GM12864 (cell line): ENCODE measurements at regions not wholly inside any gene's neighbourhood (a gene's known extent, or its start where the extent isn't known, plus 50 kb on each side); places are given as distances from the start of the nearest gene placed in this dataset.

ENCODE experiments used
- DNase-seq: peaks from one replicate; pipeline ENCODE4 v3.0.0-alpha.2; 2011; ENCODE audit warnings: low read depth
- H3K4me3 ChIP-seq: 2 replicates; pipeline ENCODE4 v1.5.1; 2011; ENCODE audit warnings: mild to moderate bottlenecking, low read depth, low read length, control low read depth
- CTCF ChIP-seq: IDR thresholded peaks from 2 replicates; pipeline ENCODE4 v1.5.1; 2011; ENCODE audit warnings: low read depth, mild to moderate bottlenecking, moderate library complexity, low read length, control low read depth, inconsistent platforms; ENCODE audit errors: missing control alignments

- no peak for TF ChIP-seq CTCF
- no peak for DNase-seq
- H3K4me3 ChIP-seq = no peak overlapping the region
Observed at GRCh38 chr2:155442755-155443372, 744.4 kb downstream of the KCNJ3 start.

GRCh38 chr2:155442088-155442487 is 743.6 kb downstream of the KCNJ3 start:
- TF ChIP-seq CTCF = no peak
- DNase-seq = no peak
- no peak overlapping the region for H3K4me3 ChIP-seq

DNA sequence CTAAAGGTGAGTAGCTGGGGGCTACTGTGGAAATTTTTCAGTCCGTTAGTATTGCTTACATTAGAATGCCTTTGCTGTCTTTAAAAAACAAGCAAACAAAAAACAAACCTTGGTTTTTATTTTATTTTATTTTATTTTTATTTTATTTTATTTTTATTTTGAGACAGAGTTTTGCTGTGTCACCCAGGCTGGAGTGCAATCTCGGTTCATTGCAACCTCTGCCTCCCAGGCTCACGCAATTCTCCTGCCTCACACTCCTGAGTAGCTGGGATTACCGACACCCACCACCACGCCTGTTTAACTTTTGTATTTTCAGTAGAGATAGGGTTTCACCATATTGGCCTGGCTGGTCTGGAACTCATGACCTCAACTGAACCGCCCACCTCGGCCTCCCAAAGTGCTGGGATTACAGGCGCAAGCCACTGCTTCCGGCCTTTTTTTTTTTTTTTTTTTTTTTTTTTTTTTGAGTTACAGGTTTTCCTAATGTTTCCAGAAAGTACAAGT is 732.6 kb downstream of the KCNJ3 start:
- no peak for TF ChIP-seq CTCF
- no peak for DNase-seq
- no peak overlapping the region for H3K4me3 ChIP-seq

- no peak for TF ChIP-seq CTCF
- DNase-seq = no peak
- no peak overlapping the region for H3K4me3 ChIP-seq
Observed at GRCh38 chr2:155427470-155427869, 729.0 kb downstream of the KCNJ3 start.

DNA sequence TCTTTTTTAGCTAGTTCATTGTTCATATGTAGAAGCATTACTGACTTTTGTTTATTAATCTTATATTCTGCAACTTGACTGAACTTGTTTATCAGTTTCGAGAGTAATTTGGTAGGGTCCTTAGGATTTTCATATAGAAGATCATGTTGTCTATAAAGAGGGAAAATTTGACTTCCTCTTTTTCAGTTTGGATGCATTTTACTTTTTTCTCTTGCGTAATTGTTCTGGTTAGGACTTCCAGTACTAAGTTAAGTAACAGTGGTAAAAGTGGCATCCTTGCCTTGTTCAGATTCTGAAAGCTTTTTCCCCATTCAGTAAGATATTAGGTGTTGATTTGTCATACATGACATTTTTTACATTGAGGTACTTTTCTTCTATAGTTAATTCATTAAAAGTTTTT is 726.0 kb downstream of the KCNJ3 start:
- DNase-seq = no peak
- H3K4me3 ChIP-seq = no peak overlapping the region
- TF ChIP-seq CTCF = no peak

DNA sequence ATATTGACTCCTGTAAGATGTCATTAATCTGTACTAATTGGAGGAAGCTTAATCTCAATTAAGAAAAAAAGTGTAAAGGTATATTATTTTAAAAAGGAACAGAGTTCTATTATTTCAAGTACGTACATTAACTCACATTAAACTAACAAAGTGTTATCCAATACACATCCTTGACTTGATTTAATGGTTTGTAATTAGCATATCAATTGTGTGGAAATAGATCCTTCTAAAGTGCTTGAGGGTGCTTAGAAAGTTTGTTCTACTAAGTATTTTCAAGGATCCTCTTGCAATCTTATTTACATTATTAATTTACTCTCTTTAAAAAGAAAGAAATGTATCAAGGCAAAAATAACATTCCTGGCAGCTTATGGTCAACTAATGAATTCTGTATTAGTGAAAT is 720.3 kb downstream of the KCNJ3 start:
- TF ChIP-seq CTCF = no peak
- H3K4me3 ChIP-seq = no peak overlapping the region
- DNase-seq = no peak

DNA sequence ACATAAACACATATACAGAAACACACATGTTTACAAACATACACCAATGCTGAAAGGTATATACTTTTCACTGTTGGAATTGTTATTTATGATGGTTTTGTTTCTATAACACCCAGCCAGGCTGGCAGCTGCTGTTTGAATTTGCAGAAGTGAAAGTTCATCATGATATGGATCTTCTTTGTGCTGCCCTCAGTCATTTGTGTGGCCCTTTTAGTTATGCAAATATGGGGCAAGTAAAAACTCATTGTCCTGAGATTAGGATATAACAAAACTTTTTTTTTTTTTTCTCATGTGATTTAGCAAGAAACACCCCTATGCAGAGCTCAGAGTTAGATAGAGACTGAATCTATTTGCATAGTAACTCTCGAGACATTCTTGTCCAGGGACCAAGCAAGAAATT is 714.1 kb downstream of the KCNJ3 start:
- H3K4me3 ChIP-seq = no peak overlapping the region
- no peak for DNase-seq
- TF ChIP-seq CTCF = no peak
